ENCODE measurements at regions not wholly inside any gene's neighbourhood (a gene's known extent, or its start where the extent isn't known, plus 50 kb on each side); places are given as distances from the start of the nearest gene placed in this dataset.

- no peak for TF ChIP-seq ATF3 (IDR thresholded peaks at IDR 0.05)
- TF ChIP-seq ZBTB33 (IDR thresholded peaks at IDR 0.05), result no peak
- no peak for TF ChIP-seq TAF1 (conservative IDR thresholded peaks at IDR 0.05)
- no peak for TF ChIP-seq SP1 (IDR thresholded peaks at IDR 0.05)
- TF ChIP-seq RAD21 (IDR thresholded peaks at IDR 0.05), result no peak
- no peak for TF ChIP-seq EGR1 (IDR thresholded peaks at IDR 0.05; ENCODE audit: low read depth in 2 of 2)
- Histone ChIP-seq H3K27me3 (ENCODE audit: control insufficient read depth in 4 of 4, insufficient read depth in 4 of 4, low read length in 3 of 4) (no peaks in the 10 kb centered on the region), H3K9me3 (ENCODE audit: control insufficient read depth in 4 of 4, low read length in 3 of 4) (no peaks in the 10 kb centered on the region), H3K4me1 (ENCODE audit: control insufficient read depth in 4 of 4, insufficient read depth in 4 of 4, low read length in 3 of 4) (no peaks in the 10 kb centered on the region), H3K4me3 (ENCODE audit: low read depth in 1 of 3, low read length in 3 of 3) (no peak overlapping the region), H3K36me3 (ENCODE audit: control insufficient read depth in 4 of 4, insufficient read depth in 3 of 4, low read depth in 1 of 4, low read length in 3 of 4) (no peaks in the 10 kb centered on the region), H3K9ac (ENCODE audit: low read depth in 1 of 2, low read length in 2 of 2) (no peak overlapping the region), H3K27ac (ENCODE audit: low read depth in 1 of 2, low read length in 2 of 2) (no peak overlapping the region)
- no peak for DNase-seq (ENCODE audit: low spot score)
- 63% methylated on average over 2 of the region's 2 CpGs for WGBS
Measured at GRCh38 chr13:91280801-91281200, 66.7 kb upstream of the MIR17HG start.

- WGBS, result 92% methylated on average over 10 of the region's 10 CpGs
- Histone ChIP-seq H3K27ac (ENCODE audit: low read depth in 1 of 2, low read length in 2 of 2) (no peak overlapping the region), H3K9me3 (ENCODE audit: control insufficient read depth in 4 of 4, low read length in 3 of 4) (peaks cover 0 to 6% (median 2%) of the 10 kb centered on the region in 4 donors), H3K9ac (ENCODE audit: low read depth in 1 of 2, low read length in 2 of 2) (no peak overlapping the region), H3K27me3 (ENCODE audit: control insufficient read depth in 4 of 4, insufficient read depth in 4 of 4, low read length in 3 of 4) (no peaks in the 10 kb centered on the region), H3K4me1 (ENCODE audit: control insufficient read depth in 4 of 4, insufficient read depth in 4 of 4, low read length in 3 of 4) (no peaks in the 10 kb centered on the region), H3K4me3 (ENCODE audit: low read depth in 1 of 3, low read length in 3 of 3) (no peak overlapping the region), H3K36me3 (ENCODE audit: control insufficient read depth in 4 of 4, insufficient read depth in 3 of 4, low read depth in 1 of 4, low read length in 3 of 4) (no peaks in the 10 kb centered on the region)
- TF ChIP-seq FOXA2 (IDR thresholded peaks at IDR 0.05) (no peak), REST (IDR thresholded peaks at IDR 0.05) (no peak), FOXA1 (IDR thresholded peaks at IDR 0.05) (no peak), EGR1 (IDR thresholded peaks at IDR 0.05; ENCODE audit: low read depth in 2 of 2) (no peak), RAD21 (IDR thresholded peaks at IDR 0.05) (no peak), ATF3 (IDR thresholded peaks at IDR 0.05) (no peak), JUND (IDR thresholded peaks at IDR 0.05) (no peak), MAX (IDR thresholded peaks at IDR 0.05) (no peak), TAF1 (conservative IDR thresholded peaks at IDR 0.05) (no peak), ZBTB33 (IDR thresholded peaks at IDR 0.05) (no peak), CTCF (IDR thresholded peaks at IDR 0.05; ENCODE audit: low read depth, low read length, missing input control) (no peak), RXRA (IDR thresholded peaks at IDR 0.05) (no peak), YY1 (IDR thresholded peaks at IDR 0.05) (no peak), SP1 (IDR thresholded peaks at IDR 0.05) (no peak), HNF4A (conservative IDR thresholded peaks at IDR 0.05) (no peak)
- no peak for DNase-seq (ENCODE audit: low spot score)
Measured at GRCh38 chr13:91284335-91284734, 63.2 kb upstream of the MIR17HG start.

Measured in liver (tissue), 8 donors.